ENCODE measurements at regions not wholly inside any gene's neighbourhood (a gene's known extent, or its start where the extent isn't known, plus 50 kb on each side); places are given as distances from the start of the nearest gene placed in this dataset.

DNA sequence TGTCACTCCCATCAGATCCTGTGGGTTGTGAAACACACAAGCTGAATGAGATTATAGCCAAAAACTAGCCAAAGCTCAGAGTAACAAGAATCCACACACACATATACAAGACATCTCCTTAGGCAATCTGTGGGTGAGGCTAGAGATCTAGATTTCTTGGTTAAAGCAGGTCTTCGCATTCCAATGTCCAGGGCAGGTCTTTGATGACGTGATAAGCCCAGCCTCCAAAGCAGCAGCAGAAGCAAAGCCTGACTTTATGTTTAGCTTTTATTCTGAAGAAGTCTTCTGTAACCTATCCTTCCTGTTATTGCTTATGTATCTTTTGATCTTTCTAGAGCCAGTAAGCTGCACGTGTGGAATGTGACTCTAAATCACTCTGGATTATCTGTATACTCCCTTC is 199.1 kb upstream of the SLC30A5 start:
- no peak for DNase-seq

DNA sequence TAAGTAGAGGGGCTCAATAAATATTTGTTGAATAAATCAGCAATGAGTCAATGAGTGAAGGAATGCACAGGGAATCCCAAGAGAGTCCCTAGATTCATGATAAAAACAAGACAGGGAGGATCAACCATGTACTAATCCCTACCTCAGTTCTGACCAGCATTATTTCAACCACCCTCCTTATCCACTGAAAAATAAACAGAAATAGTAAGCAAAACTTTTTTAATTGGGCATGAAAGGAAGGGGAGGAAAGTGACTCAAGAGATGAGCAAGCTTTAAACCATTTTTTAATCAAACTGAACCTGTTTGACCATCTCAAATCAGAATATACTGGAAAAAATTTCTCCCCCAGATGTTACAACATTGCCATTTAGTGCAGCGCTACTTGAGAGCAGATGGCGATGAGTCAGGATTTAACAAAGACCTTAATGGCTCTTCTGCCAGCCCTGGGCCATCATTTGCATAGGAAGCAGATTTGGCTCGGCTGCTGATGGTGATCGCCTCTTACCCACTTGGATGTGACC is 194.8 kb upstream of the SLC30A5 start:
- DNase-seq, result no peak

DNA sequence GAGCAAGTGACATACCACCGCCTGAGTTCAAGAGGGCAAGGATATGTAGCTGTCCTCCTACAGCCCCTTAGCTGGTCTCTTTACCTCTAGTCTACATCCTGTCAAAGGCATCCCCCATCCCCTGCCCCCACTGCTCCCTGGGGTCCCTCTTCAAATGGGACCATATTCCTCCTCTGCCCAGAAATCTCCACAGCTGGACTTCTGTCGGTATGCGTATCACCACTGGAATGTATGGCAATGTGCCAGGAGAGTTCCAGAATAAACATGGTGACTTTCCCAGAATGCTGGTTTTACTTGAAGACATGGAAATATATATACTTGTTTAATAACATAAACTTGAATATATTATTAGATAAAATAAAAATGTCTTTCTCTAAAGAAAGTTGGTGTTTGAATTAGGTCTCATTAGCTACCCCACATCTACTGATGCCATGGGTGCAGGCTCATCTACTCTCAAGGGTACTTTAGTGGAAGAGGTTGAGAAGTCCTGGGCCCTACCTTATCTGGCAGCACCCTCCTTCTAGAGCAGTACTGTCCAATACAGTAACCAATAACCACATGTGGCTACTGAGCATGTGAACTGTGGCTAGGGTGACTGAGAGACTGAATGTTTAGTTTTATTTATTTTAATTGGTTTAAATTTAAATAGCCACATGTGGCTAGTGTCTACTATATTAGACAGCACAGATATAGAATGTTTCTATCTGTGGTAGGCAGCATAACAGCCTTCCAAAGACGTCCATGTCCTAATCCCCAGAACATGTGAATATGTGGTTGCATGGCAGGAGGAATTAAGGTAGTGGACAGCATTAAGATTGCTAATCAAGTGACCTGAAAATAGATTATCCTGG is 181.7 kb upstream of the SLC30A5 start:
- DNase-seq, result no peak

DNA sequence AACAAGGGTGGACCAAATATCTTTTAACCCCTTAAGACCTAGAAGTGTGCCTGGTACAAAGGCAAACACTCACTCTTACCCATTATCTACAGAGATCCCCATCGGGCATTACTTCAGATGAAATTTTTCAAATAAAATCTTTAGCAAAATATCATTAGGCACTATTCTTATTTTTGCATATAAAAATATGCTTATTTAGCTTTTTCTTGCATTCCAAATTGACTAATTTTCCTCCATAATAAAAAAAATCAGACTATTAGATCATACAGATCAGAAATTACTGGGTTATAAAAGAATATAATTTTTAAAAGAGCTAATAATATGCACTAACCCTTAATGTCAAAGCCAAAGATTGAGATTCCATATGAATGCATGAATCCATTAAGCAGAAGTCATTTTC is 178.7 kb upstream of the SLC30A5 start:
- no peak for DNase-seq

DNA sequence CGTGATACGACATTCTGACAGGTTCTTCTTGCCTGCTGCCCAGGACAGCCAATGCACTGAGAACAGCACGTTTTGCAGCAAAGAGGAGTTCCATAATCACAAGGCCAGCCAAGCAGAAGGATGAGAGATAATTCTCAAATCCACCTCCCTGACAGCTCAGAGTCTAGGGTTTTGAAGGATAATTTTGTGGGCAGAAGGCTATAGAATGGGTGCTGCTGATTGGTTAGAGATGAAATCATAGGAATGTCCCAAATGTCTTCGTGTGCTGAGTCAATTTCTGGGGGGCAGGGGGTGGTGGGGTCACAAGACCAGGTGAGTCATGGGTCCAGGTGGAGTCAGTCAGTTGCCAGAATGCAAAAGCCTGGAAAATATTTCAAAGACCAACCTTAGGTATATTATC is 175.5 kb upstream of the SLC30A5 start:
- DNase-seq, result no peak

DNA sequence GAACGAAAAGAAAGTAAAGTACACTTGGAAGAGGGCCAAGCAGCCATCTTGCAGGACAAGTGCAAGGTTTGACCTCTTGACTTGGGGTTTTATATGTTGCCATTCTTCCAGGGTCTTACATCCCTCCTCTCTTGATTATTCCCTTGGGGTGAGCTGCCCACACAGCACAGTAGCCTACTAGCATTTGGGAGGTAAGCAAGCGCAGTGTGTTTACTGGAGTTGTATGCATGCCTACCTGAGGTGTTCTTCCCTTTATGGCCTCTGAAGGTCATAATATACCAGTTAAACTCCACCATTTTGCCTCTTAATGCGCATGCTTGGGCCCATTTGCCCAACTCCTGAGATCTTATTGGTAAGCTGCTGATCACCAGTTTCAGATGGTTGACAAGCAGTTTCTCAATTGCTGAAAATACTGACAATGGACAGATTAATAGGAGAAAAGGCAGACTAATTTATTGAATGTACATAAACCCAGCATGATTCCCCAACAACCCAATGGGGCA is 173.8 kb upstream of the SLC30A5 start:
- no peak for DNase-seq

DNA sequence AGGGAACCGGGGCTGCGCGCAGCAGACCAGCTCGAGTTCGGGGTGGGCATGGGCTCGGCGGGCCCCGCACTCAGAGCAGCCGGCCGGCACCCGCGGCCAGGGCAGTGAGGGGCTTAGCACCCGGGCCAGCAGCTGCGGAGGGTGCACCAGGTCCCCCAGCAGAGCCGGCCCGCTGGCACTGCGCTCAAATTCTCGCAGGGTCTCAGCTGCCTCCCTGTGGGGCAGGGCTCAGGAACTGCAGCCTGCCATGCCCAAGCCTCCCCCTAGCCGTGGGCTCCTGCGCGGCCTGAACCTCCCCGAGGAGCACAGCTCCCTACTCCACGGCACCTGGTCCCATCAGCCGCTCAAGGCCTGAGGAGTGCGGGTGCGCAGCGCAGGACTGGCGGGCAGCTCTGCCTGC is 172.9 kb upstream of the SLC30A5 start:
- DNase-seq, result no peak

DNA sequence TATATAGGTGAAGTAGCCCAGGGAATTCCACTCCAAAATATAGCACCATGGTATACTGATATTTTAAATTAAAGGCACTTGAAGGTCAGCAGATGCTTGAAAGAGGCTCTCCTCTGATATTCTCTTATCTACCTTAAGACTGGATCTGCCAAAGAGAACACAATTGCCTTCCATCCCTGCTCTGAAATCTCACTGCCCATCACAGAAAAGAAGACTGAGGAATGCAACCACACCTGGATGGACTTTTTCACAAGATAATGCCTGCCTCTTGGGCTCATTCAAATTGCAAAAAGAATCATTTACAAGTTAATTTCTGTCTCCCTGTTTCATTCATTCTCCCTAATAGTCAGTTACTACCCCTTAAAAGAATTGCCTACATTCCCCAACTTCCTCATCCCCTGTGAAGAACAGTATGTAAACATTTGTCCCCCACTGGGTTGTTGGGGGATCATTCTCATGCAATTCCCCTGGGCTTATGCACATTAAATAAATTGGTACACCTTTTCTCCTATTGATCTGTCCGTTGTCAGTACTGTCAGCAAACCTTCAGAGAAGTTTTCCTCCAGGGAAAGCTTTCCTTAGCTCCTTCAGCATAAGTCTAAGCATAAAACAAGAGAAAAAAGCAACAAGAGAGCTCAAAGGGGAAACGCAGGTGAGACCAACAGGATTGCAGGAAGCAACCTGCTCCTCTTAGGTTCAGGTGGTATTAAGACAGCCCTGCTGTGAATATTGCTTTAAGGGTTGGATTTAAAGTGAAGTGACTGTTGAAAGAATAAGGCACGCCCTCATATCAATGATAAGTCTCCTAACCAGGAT is 171.4 kb upstream of the SLC30A5 start:
- no peak for DNase-seq

DNA sequence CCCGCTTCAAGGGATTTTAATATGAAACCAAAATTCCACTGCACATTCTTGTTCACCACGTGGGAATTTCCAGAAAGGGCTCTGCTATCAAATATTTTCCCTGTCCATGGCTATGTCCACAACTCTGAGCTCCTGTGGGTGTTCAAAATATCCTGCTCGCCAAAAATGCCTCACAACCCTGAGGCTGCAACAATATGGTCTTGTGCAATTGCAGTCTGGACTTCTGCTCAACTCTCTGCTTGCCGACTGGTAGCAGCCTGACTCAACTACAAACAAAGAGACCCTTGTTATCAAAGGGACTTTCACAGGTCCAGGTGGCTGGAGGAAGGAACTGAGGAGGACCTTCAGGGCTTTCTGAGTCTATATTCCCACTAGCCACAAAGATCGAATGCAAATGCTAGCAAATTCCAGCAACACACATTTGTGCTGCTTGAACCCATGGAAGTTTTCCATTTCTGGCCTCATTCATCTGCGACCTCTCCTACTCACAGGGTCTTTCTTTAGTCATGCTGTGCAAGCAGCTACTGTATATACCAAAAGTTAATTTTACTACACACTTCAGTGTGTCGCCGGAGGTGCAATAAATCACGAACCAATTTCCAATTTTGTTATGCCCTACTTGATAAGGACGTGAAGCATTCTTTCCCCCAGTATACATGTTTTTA is 169.2 kb upstream of the SLC30A5 start:
- no peak for DNase-seq

DNA sequence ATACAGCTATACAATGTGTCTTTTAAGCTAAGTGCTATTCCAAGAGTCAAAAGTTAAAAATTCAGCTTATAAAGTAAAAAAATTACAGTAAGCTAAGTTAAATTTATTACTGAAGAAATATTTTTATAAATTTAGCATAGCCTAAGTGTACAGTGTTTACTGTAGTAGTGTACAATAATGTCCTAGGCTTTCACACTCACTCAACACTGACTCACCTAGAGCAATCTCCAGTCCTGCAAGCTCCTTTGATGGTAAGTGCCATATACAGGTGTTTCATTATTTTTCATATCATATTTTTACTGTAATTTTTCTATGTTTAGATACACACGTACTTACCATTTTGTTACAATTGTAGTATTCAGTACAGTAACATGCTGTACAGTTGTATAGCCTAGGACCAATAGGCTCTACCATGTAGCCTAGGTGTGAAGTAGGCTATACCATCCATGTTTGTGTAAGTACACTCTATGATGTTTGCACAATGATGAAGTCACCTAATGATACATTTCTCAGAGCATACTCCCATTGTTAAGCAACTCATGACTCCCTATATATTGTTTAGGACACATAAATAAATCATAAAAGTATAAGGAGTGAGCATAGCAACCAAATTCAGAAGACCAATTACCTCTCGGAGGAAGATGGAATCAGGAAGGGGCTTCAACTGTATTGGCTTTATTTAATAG is 165.1 kb upstream of the SLC30A5 start:
- no peak for DNase-seq

DNA sequence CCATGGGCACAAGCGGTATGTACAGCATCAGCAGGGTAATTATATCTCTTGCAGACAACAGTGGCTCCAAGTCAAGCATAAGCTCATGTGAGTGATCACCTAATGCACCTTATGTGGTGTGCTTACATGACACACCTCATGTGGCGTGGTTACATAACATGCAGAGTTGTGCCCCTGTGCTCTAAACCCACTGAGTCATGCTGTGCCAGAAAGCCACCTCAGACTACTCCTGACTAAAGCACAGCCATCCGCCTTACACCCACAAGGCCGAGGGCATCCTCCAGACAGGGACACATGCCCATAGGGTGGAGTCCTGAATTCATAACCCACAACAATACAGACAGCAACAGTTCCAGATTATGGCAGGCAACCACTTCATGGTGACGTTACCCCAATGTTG is 163.7 kb upstream of the SLC30A5 start:
- DNase-seq, result no peak

DNA sequence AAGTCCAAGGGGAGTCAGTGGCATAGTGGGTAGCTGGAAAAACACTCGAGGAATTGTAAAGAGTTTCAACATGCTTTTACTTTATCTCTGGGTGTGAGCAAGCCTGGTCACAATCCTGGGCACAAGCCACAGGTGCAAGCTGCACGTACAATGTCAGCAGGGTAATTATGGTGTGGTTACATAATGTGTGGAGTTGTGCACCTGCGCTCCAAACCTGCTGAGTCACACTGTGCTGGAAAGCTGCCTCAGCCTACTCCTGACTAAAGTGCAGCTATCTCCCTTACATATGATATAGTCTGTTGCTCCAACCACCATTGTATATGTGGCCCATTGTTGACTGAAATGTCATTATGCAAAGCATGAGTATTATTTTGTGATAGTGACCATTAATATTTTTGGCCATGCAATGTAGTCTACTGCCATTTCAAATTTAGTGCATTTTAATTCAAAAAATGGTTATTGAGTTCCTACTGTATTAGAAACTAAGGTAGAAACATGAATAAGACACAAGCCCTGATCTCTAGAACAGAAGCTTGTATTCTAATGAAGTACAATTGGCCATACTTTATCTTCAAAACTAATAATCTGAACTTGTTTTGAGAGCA is 160.9 kb upstream of the SLC30A5 start:
- no peak for DNase-seq

DNA sequence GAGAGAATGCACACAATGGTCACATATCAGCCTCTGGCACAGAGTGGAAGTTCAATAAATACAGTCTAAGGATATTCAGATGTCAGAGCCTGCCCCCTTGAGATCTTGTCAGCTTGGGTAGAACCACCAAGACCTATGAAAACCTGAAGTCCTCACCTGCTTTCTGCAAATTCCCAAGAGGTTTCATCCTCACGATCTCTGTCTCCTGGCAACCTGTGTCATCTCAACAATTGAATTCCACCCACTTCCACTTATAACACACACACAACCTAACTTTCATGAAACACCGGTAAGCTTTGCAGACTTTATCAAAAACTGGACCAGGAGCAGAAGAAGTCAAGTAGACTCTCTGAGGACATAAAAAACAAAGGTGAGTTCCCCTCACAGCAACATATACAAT is 151.6 kb upstream of the SLC30A5 start:
- DNase-seq, result no peak

DNA sequence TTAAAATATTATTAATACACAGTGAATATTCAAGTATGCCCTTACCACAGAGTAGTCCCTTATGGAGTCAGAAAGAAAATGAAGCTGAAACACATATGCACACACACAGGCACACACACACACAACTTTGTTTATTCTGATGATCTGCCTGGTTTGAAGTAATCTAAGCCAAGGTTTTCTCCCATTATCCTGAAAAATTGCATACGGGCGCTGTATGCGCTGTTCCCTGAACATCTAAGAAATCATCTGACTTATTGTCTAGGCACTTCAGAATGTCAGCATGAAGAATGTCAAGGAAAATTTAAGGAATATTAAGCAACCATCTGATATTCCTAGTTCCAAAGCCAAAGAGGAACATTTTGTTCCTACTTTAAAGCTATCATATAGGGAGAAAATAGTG is 147.1 kb upstream of the SLC30A5 start:
- DNase-seq, result no peak

DNA sequence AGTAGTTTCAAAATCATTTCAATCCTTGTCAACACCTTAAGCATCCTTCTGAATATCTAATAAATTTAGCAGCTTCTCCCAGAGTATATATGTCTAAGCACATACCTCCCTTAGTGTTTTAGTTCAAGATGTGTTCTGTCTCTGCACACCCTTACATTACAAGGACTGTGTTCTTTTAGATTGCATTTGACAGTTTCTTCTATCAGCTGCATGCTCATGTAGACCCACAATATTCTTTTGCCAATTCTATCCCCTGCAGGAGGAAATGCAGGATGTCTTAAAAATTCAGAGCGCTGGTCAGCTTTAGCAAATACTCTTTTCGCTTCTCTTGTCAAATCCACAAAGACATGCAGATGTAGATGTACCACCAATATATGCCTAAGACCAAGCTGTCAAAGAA is 145.8 kb upstream of the SLC30A5 start:
- no peak for DNase-seq

DNA sequence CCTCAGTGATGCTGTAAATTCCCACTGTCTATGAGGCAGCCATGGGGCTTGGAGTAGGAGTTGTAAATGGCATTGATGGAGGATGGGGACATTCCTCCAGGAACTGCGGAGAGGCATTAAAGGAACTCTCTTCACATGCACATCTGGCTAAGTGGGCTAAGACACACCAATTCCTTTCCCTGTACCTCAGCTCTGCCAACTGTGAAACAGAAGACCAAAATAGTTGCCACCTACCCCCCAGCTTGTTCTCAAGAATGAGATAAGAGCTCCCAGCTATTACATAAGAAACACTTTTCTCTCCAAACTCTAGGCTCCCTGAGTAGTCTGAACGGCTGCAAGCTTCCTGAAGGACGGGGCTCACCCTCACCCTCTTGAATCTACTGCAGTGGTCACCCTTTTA is 144.6 kb upstream of the SLC30A5 start:
- no peak for DNase-seq

DNA sequence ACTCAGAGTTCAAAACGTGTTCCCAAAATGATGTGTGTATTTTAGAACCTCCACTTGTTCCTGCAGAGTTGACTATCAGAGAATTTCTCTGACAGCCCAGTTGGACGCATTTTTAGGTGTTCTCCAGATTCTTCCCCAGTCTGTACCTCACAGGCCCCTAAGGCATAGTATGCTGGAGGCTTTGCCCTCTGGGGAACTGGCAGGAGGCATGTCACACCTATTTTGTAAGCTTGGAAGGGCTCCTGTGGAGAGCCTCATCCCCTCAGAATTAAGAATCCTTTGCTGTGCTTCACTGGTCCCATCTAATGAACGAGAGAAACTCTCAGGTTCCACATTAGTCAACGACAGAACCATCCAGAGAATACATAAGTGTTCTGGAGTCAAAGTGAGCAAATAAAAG is 144.1 kb upstream of the SLC30A5 start:
- no peak for DNase-seq

DNA sequence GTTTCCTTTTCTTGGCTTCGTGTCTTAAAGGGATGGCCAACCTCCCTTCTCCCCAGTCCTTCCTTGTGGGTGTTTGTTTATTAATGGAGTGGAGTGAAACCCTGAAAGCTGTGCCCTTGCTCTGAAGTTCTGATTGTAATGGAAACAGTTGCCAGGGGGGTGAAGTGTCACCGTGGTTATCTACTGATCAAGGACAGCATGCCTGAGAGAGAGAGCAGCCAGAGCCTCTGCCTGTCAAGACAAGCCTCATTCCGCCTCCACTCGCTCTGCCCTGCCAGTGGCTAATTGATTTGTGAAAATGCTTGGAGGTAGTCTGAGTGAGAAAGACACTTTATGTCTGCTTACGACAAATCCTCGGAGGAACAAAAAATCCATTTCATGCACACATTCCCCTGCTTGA is 143.7 kb upstream of the SLC30A5 start:
- DNase-seq, result no peak

DNA sequence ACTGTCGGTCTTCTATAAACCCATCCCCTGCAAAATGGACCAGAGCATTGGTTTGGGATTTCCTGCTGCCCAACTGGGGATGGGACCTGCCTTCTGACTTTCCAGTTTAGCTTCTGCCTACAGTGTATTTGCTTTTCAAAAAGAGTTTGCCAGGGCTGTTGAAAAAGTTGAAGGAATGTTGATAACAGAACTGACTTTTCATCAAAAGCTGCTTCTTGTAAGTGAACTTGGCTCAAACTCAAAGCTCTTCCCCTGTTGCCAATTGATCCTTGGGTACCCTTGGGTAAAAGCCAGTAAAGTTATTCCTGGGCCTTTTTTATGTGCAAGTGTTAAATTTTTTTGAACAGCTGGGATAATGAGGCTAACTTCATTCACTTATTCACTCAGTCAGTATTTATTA is 142.9 kb upstream of the SLC30A5 start:
- no peak for DNase-seq

DNA sequence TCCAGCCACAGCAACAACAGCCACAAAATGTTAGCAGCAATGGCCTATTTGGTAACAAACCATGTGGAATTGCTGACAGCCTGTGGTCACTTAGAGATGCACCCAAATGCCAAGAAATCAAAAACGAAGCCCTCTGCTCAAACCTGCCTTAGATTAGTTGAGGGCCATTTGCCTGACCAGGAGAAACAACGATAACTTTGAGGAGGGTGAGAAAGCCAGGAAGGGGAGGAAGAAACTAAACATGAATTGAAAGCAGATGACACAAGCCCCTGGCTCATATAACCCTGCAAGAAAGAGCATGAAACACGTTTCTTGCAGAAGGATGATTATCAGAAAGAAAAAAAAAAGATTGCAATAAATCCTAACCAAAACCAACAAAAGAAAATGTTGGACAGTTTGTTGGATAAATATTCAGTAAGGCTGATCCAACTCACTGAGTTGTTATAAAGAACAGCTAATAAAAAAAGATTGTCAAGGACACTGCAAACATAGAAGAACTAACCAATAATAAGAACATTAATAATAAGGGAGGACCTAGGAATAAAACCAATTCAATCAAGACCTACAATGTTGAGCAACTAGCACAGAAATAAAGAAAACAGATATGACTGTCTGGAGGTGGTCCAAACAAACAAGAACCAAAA is 140.5 kb upstream of the SLC30A5 start:
- no peak for DNase-seq

DNA sequence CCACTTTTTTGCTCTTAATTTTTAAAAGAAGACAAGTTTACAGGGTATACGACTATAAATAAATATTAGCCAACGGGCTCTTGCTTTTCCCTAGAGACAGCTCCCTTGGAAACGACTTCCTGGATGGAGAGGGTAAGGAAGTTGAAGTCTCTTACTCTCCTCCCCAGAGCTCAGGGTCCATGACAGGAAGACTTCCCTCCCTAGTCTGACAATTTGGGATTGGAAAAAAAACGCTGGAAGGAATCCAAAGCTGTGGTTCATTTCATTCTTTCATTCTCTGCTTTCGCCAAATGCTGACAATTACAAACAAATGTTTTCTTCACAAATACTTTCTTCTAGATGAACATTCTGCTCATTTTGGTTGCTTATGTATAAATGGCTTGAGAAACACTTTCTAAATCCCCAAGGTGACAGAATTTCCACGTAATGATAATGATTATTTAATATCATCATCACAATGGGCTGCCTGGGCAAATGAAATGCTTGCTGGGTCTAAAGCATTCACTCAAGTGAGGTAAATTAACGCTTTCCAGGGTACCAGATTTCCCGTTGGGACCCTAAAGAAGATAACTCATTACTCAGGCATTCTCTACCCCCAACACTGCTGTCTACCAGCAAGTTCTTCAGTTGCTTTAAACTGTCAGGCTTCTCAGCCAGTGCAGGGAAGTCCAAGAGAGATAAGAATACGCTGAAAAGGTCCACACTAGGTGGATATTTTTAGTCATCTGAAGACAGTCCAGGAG is 139.8 kb upstream of the SLC30A5 start:
- no peak for DNase-seq
